ENCODE measurements at regions not wholly inside any gene's neighbourhood (a gene's known extent, or its start where the extent isn't known, plus 50 kb on each side); places are given as distances from the start of the nearest gene placed in this dataset.
"Not testable (repeated sequence)": the region's sequence is repeated elsewhere in the genome, so short reads cannot be mapped to it uniquely, and the experiment has no call there.

GRCh38 chr7:142698429-142698828, 50.8 kb upstream of the PRSS1 start:
- no peak for DNase-seq

DNA sequence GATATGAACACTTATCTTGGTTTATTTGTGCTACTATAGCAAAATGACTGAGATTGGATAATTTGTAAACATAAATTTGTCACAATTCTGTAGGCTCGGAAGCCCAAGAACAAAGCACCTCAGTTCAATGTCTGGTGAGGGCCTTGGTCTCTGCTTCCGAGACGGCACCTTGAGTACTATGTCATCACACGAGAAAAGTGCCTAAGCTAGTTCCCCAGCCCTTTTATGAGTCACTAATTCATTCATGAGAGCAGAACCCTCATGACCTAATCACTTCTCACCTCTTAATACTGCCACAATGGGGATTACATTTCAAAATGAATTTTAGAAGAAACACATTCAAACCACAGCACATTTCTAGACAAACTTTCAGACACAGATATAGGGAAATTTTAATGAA, 52.0 kb upstream of the PRSS1 start:
- no peak for DNase-seq

DNA sequence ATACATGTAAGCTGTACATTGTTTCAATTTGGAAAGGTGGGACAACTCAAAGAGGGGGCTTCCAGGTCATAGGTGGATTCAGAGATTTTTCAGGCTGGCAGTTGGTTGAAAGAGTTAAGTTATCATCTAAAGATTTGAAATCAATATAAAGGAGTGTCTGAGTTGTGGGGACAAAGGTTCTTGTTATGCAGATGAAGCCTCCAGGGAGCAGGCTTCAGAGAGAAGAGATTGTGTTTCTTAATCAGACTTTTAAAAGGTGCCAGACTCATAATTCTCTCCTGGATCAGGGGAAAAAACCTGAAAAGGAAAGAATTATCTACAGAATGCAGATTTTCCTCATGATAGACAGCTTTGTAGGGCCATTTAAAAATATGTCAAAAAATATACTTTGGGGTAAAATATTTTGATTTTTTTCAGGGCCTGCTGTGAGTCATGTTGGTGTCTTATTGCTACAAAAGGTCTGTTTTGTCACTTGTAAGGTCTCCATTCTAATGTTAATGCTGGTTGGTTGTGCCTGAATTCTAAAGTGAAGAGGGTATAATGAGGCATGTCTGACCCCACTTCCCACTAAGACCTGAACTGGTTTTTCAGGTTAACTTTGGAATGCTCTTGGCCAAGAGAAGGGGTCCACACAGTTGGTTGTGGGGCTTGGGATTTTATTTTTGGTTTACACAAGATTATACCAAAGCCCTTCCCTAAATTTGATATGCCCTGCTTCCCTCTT, 52.7 kb upstream of the PRSS1 start:
- DNase-seq = no peak

- no peak for DNase-seq
These were observed 55.4 kb upstream of the PRSS1 start for GRCh38 chr7:142693911-142694310.

DNA sequence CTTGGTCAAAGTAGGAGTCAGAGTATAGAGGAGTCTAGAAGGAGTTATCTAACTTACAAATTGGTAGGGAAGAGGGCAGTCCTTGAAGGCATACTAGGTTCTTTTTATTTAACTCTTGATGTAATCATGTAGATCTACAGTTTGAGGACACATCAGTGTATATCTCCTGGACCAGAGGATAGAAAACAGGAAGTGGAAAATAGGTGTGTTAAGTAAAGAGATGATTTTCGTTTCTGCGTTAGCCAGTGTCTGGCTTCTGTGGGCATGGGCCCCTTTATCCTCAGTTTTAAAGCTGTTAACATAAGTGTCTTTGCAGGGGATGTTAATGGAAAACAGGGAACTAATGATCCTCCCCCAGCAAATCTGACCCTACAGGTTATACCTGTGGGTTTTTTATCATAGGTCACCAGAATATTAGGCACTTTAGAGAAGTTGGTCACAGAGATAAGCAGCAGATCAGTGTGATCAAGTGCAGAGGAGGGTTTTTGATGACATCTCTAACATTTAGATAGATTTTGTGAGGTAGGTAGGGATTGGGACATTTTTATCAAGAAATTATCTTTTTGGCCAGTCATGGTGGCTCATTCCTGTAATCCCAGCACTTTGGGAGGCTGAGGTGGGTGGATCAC, 58.6 kb upstream of the PRSS1 start:
- DNase-seq = no peak

DNA sequence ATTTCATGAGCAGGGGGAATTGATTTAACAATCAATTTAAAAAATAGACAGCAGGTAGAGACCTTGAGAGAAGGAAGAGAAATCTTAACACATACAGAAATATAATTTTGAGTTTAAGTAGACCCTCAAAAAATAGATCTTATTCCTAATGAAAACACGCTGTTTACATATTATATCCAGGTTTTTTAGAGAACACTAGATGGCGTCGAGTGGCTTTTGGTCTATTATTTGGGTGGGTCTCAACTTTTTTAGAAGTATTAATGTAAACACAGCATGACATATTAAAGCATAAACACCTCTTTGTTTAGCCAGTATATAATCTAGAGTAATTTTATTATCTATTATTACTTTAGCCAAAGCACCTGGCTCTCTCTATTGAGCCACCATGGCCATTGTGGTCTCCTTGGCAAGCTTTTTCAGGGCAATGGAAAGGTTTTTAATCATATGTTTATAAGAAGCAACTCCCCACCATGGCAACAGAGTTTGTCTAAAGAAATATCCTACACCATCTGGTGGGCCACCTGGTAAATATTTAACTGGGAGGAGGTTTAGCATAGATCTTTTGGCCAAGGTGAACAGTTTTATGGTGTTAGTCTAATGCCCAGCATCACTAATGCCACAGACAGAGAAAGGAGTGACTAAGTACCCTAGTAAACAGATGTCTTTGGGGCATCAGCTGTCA, 59.7 kb upstream of the PRSS1 start:
- DNase-seq = peak; percentile 87

GRCh38 chr7:142685877-142686508, 63.3 kb upstream of the PRSS1 start:
- DNase-seq = peak; percentile 53

- DNase-seq = no peak
These were observed 67.8 kb upstream of the PRSS1 start for GRCh38 chr7:142681314-142682092.

DNA sequence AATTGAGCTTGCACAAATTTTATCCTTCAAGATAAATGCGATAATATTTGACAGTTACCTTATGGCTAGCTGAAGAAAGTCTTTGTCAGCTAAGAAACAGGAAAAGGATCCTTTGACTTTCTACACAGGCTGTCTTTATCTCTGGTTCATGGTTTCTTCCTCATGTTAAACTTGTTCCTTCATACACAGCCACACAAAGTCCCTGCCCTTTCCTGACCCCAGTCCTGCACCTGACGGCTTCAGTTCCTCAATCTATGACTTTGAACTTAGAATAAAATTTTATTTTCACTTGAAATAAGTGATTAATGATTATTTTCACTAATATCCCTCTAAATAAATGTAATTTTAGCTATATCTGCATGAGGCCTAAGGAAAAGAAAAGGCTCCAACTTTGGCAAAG, 77.8 kb upstream of the PRSS1 start:
- no peak for DNase-seq

- DNase-seq = no peak
These were observed 78.8 kb upstream of the PRSS1 start for GRCh38 chr7:142670511-142670910.

DNA sequence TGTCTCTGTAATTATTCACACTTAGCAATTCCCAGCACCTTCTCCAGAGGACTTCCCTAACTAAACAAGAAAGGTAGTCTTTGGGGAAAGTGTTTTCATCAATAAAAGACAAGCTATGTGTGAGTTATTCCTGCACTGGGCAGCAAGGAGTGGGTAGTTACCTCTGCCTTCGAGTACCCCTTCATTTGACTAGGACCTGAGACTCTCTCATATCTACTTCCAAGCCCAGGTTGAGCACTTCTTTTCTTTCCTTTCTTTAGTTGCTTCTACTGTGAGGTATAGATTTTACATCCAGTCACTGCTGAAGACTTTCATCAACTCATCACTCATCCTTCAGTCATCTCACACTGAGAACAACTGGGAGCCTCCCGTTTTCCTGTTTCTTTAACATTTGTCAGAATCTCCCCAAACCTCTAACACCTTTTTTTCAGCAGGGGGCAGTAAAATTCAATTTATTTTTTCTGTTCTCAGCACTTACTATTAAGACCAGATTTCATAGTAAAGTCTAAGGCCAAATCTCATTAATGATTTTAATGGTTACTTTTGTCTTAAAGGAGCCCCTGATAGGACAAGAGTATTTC, 80.1 kb upstream of the PRSS1 start:
- DNase-seq = peak; percentile 35

DNA sequence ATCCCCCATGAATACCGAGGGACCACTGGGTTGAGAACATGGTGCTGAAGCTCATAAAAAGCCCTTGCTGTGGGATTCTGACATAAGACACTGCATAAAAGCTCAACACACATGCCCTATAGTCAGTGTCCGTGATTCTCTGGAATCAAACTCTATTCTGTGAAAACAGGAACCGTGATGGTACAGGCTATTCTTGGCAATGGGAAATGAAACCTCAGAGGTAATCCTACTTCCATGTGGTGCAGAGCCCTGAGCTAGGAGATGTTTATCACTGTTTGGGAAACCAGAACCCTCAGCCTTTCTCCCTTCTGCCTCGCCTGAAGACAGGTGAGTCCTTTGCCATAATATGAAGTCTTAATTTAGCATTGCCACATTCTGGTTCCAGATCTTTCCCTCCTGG, 80.8 kb upstream of the PRSS1 start:
- no peak for DNase-seq

DNA sequence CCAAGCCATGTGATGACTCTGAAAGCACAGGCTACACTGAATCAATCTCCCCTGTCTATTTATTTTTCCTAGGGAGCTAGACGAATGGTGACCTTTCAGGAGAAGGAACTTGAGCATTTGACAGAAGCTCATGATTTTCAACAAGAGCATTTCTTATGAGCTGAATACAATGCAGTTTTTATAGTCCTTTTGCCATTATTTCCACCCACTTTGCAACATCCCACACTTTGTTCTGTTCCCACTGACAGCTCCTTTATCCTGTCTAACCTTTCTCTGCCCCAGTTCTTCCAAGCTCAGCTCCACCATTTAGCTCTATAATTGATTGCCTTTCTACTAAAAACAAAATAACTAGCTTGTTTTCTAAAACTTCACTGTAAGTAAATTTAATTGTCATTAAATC, 91.9 kb upstream of the PRSS1 start:
- DNase-seq = no peak

DNA sequence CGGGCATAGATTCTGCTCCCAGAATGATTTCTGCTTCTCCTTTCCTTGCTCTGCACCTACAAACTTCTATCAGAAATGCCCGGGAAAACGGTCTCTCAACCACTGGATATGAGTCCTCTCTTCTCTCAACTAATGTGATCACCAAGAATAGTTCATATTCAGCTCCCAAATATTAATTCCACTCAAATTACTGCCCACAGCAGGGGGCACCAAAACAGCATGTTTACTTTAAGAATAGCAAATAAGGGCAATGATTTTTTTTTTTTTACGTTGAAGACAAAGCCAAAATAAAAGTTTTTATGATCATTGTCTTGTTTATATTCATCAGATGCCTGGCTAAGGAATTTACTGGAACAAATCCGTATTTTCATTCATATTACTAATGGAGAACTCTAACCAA, 94.9 kb upstream of the PRSS1 start:
- no peak for DNase-seq

DNA sequence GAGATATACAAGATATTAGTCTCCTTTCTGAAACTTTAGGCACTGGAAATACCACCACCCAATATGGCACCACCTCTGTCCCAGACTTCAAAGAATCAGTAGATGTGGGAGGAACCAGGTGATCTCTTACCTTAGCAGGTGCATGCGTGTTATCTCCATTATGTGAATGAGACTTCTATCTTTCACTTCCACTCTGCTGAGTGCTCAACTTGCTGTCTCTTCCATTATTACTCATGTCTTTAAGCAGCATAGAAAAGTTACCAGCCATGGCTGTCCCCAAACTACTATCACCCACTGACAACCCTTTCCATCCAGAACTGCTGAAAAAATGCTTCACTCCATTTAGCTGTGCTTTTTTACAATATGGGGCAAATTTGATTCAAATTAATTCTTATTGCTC, 101.5 kb upstream of the PRSS1 start:
- no peak for DNase-seq

DNA sequence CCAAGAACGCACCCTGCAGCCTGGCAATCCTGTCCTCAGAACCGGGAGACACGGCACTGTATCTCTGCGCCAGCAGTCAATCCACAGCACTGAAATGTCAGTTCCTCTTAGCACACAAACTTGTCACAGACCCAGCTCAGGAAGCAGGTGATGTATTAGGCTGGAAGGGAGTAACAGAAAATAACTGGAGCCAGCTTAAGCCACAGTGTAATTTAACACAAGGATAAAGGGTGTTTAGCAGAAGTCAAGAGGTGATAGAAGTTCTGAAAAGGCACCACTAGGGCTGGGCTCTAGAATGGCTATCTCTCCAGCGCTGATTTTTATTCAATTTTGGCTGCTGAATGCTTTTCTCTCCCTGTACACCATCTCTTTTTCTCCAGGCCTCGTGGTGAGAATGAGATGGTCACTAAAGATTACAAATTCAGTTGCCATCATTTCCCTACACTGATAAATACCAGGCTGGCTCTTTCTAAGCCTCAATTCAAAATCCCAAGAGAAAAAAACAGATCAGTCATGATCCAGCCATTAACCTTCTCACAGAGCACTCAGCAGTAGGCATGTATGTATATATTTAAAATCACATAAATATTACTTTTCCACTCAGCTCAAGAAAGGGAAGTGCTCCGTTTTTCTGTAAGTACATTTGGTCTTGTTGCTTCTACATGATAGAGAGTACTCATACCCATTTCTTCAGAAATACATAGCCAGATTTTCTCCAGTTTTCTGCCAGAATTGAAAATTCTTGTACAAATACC, 102.7 kb upstream of the PRSS1 start:
- peak; percentile 21 for DNase-seq

DNA sequence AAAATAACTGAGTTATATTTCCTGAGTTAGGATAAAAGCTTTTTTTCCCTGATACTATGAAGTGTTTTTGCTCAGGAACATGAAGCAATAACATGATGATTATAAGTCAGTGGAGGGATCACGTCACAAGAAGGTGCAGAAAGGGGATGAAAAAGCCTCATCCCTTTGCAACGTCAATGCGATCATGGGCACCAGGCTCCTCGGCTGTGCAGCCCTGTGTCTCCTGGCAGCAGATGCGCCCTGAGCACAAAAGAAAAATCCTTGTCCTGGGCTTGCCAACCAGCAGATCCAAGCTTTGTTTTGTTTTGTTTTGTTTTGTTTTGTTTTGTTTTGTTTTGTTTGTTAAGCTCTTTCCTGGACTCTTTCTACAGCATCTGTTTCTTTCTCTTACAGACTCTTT, 103.5 kb upstream of the PRSS1 start:
- peak; percentile 37 for DNase-seq

DNA sequence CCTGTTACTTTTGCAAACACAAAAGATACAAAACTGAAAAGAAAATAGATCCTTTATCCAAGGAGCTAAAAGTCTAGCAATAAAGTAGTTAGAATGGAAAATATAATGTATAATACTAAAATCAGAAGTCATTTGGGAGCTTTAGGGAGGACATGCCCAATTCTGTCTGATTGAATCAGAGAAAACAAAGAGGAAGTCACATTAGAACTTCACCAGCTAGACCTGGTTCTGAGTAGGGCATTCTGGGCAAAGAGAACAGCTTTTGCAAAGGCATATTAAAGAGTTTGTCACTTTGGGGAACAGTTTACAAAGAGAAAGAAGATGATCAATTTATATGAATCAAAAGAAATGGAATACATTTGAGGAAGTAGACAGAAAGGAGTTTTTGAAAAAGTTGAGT, 107.0 kb upstream of the PRSS1 start:
- no peak for DNase-seq

DNA sequence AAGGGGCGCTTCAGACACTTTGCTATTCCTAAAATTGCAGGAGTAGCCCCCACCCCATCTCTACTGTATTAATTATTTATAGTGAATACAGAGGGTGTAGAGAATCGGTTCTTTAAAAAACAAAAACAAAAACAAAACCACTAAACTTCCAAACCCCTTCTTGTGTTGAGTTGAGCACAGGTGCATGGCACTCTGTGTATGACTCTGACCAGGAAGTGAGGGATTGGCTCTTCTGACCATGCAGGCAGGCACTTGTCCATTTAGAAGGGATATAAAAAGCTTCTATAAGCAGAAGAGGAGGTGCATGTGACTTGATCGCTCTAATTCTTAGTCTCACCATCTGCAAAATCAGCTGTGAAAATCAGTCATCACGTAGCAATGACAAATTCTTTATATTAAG, 108.0 kb upstream of the PRSS1 start:
- DNase-seq = not testable (repeated sequence)

DNA sequence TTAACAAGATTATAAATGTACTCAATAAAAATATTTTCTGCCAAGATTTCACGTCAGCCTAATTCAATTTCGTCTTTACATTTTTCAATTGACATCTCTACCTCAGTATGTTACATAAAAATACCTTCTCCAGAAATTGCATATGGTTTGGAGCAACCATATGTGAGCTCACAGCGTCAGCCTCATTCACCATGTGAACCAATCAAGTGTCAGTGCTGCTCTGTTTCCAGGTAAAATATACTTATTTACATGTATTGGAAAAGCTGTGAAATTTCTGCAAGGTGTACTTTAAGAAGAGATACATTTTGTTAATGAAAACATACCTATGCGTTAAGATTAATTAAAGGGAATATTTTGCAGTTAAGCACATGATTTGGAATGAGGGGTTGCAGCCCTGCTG, 110.7 kb upstream of the PRSS1 start:
- no peak for DNase-seq

- DNase-seq = no peak
These were observed 112.0 kb upstream of the PRSS1 start for GRCh38 chr7:142637240-142637639.

DNA sequence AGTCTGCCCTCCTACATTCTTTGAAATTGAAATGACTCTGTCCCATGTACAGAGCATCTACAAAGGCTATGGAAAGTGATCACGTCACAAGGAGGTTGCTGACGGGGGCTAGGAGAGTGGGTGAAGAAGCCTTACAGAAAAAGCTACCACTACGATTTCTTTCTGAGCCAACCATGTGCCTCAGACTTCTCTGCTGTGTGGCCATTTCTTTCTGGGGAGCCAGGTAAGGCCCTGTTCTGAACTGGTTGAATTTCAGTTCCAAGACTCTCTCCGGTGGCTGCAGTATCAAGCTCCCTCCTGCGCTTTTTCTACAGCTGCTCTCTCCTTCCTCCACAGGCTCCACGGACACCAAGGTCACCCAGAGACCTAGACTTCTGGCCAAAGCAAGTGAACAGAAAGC, 112.5 kb upstream of the PRSS1 start:
- DNase-seq = no peak
